HCT116 (cell line): ENCODE measurements at regions not wholly inside any gene's neighbourhood (a gene's known extent, or its start where the extent isn't known, plus 50 kb on each side); places are given as distances from the start of the nearest gene placed in this dataset.

Source experiments
- ATAC-seq: fragments of 200-7000 bp; cut with Tn5 transposase; 2 replicates; pipeline ENCODE4 v1.9.1; 2020; ENCODE audit warnings: mild to moderate bottlenecking, moderate library complexity
- BruUV-seq: library from RNA; stranded (reverse); fragments of 400-500 nt; replicated peaks from 2 replicates; lab custom pipeline; 2021; lab: Mats Ljungman, UMichigan
- CTCF ChIA-PET: fragments of 300-600 bp; sonication (Branson Sonifier 250); formaldehyde crosslinking; loops from one replicate; lab custom pipeline; 2021; ENCODE audit warnings: antibody characterized with exemption; lab: Charles Lee
- POLR2A ChIA-PET: fragments of 300-600, 350-600 bp; sonication (Branson Sonifier 250); formaldehyde crosslinking; loops from one replicate; lab custom pipeline; 2021; ENCODE audit warnings: antibody characterized with exemption; lab: Charles Lee
- RAD21 ChIA-PET, 2 experiments: fragments of 300-600 bp; sonication (Branson Sonifier 250); formaldehyde crosslinking; loops; one replicate each; lab custom pipeline; 2023; ENCODE audit warnings: low total read pairs in 2 of 2; ENCODE audit not compliant: uncharacterized antibody in 2 of 2, unreplicated experiment in 2 of 2, low non-redundant PET in 1 of 2; lab: Charles Lee
- DNase-seq: peaks from one replicate; pipeline ENCODE4 v3.0.0-alpha.2; 2010; ENCODE audit warnings: low read depth, low spot score
- H2AFZ ChIP-seq: fragments of 200-600 bp; shearing (Covaris generic), sonication (generic); 2 replicates; pipeline ENCODE4 v1.6.1; 2017; ENCODE audit warnings: low read depth, mixed run types, mixed read lengths, antibody characterized with exemption, low read length; ENCODE audit not compliant: poor library complexity, severe bottlenecking
- H3K27ac ChIP-seq: 2 replicates; pipeline ENCODE4 v1.5.1; 2012; ENCODE audit warnings: low read depth, low read length
- H3K27me3 ChIP-seq: fragments of 200-600 bp; sonication (generic); 2 replicates; pipeline ENCODE4 v1.6.1; 2016; ENCODE audit warnings: mixed run types, low read length, mixed read lengths; ENCODE audit not compliant: insufficient read depth
- H3K36me3 ChIP-seq, 2 experiments: fragments of 200-500 bp in 1 of 2; fragments of 200-600 bp in 1 of 2; sonication (Bioruptor generic) in 1 of 2; sonication (generic) in 1 of 2; 2 replicates each; pipeline versions ENCODE4 v1.5.1 to v1.6.1; 2014 to 2016; ENCODE audit warnings: low read length in 2 of 2, inconsistent platforms in 1 of 2, mixed read lengths in 1 of 2, mixed run types in 1 of 2; ENCODE audit not compliant: insufficient read depth in 2 of 2, control insufficient read depth in 1 of 2
- H3K4me1 ChIP-seq, 2 experiments: fragments of 200-600 bp in 1 of 2; sonication (generic) in 1 of 2; 2 replicates each; pipeline versions ENCODE4 v1.5.1 to v1.6.1; 2012 to 2017; ENCODE audit warnings: low read length in 2 of 2, inconsistent platforms in 1 of 2, mild to moderate bottlenecking in 1 of 2, mixed read lengths in 1 of 2, mixed run types in 1 of 2, moderate library complexity in 1 of 2; ENCODE audit not compliant: insufficient read depth in 2 of 2, control insufficient read depth in 1 of 2
- H3K4me2 ChIP-seq: fragments of 200-600 bp; sonication (generic); 2 replicates; pipeline ENCODE4 v1.6.1; 2017; ENCODE audit warnings: mixed run types, low read length, mixed read lengths
- H3K4me3 ChIP-seq, 2 experiments: fragments of 200-600 bp in 1 of 2; sonication (generic) in 1 of 2; replicated peaks in 1 of 2; 2 replicates each; pipeline ENCODE4 v1.5.1; 2011 to 2016; ENCODE audit warnings: low read length in 2 of 2, control low read depth in 1 of 2, low read depth in 1 of 2, mild to moderate bottlenecking in 1 of 2, mixed read lengths in 1 of 2, mixed run types in 1 of 2
- H3K79me2 ChIP-seq: fragments of 200-600 bp; sonication (generic); 2 replicates; pipeline ENCODE4 v1.6.1; 2017; ENCODE audit warnings: mild to moderate bottlenecking, mixed run types, low read length, moderate library complexity, mixed read lengths; ENCODE audit not compliant: insufficient read depth
- H3K9ac ChIP-seq: fragments of 200-600 bp; sonication (generic); 2 replicates; pipeline ENCODE4 v1.6.1; 2016; ENCODE audit warnings: low read length, mixed read lengths
- H3K9me2 ChIP-seq: fragments of 200-600 bp; sonication (generic), shearing (Covaris generic); 2 replicates; pipeline ENCODE4 v1.6.1; 2017; ENCODE audit warnings: mixed run types, mild to moderate bottlenecking, moderate library complexity; ENCODE audit not compliant: insufficient read depth
- H3K9me3 ChIP-seq, 2 experiments: fragments of 200-500 bp in 1 of 2; fragments of 200-600 bp in 1 of 2; sonication (Bioruptor generic) in 1 of 2; sonication (generic) in 1 of 2; 2 replicates each; pipeline ENCODE4 v1.6.1; 2014 to 2017; ENCODE audit warnings: low read length in 2 of 2, mixed read lengths in 2 of 2, inconsistent platforms in 1 of 2, low read depth in 1 of 2, mild to moderate bottlenecking in 1 of 2, mixed run types in 1 of 2, moderate library complexity in 1 of 2; ENCODE audit not compliant: control insufficient read depth in 1 of 2, insufficient read depth in 1 of 2
- H4K20me1 ChIP-seq: fragments of 200-600 bp; sonication (generic), shearing (Covaris generic); 2 replicates; pipeline ENCODE4 v1.6.1; 2017; ENCODE audit warnings: mixed run types, mild to moderate bottlenecking, moderate library complexity; ENCODE audit not compliant: insufficient read depth
- CBX3 ChIP-seq: IDR thresholded peaks from 2 replicates; pipeline ENCODE4 v1.6.1; 2012; ENCODE audit warnings: low read depth
- CEBPB ChIP-seq: IDR thresholded peaks from 2 replicates; pipeline ENCODE4 v1.6.1; 2012; ENCODE audit warnings: low read depth
- CTCF ChIP-seq, 3 experiments: fragments of 200-600 bp in 1 of 3; sonication (generic) in 1 of 3; IDR thresholded peaks in 2 of 3; conservative IDR thresholded peaks in 1 of 3; 2 replicates each; pipeline ENCODE4 v1.5.1; 2012 to 2017; ENCODE audit warnings: low read depth in 2 of 3, low read length in 2 of 3, antibody characterized with exemption in 1 of 3, borderline replicate concordance in 1 of 3, control low read depth in 1 of 3, mild to moderate bottlenecking in 1 of 3, mixed read lengths in 1 of 3, mixed run types in 1 of 3, moderate library complexity in 1 of 3; ENCODE audit not compliant: insufficient read depth in 1 of 3
- EGR1 ChIP-seq: IDR thresholded peaks from 2 replicates; pipeline ENCODE4 v1.6.1; 2012; ENCODE audit warnings: low read depth
- ELF1 ChIP-seq: IDR thresholded peaks from 2 replicates; pipeline ENCODE4 v1.6.1; 2012; ENCODE audit warnings: low read depth, borderline replicate concordance
- EZH2phosphoT487 ChIP-seq: fragments of 200-600 bp; IDR thresholded peaks from 2 replicates; pipeline ENCODE4 v1.6.1; 2018; ENCODE audit warnings: antibody characterized with exemption, borderline replicate concordance
- FOSL1 ChIP-seq: IDR thresholded peaks from 2 replicates; pipeline ENCODE4 v1.6.1; 2012; ENCODE audit warnings: low read depth
- JUND ChIP-seq: IDR thresholded peaks from 2 replicates; pipeline ENCODE4 v1.6.1; 2012
- POLR2A ChIP-seq: IDR thresholded peaks from 2 replicates; pipeline ENCODE4 v1.7.0; 2011; ENCODE audit warnings: borderline replicate concordance; ENCODE audit not compliant: insufficient read depth, insufficient read length; ENCODE audit errors: extremely low read depth
- POLR2AphosphoS5 ChIP-seq: IDR thresholded peaks from 2 replicates; pipeline ENCODE4 v1.6.1; 2011; ENCODE audit warnings: mild to moderate bottlenecking, low read depth, low read length, moderate library complexity
- RAD21 ChIP-seq: IDR thresholded peaks from 2 replicates; pipeline ENCODE4 v1.6.1; 2012; ENCODE audit warnings: low read depth, mild to moderate bottlenecking
- REST ChIP-seq: IDR thresholded peaks from 2 replicates; pipeline ENCODE4 v1.6.1; 2012; ENCODE audit warnings: low read depth
- SIN3A ChIP-seq: IDR thresholded peaks from 2 replicates; pipeline ENCODE4 v1.6.1; 2012; ENCODE audit warnings: low read depth
- SP1 ChIP-seq: IDR thresholded peaks from 2 replicates; pipeline ENCODE4 v1.6.1; 2012; ENCODE audit warnings: low read depth
- SRF ChIP-seq: IDR thresholded peaks from 2 replicates; pipeline ENCODE4 v1.6.1; 2012; ENCODE audit warnings: low read depth
- TCF7L2 ChIP-seq: IDR thresholded peaks from 2 replicates; pipeline ENCODE4 v1.7.0; 2011; ENCODE audit warnings: borderline replicate concordance, inconsistent platforms; ENCODE audit not compliant: insufficient read depth, insufficient read length; ENCODE audit errors: extremely low read depth
- YY1 ChIP-seq: IDR thresholded peaks from 2 replicates; pipeline ENCODE4 v1.6.1; 2011; ENCODE audit warnings: low read length, low read depth, moderate library complexity, mild to moderate bottlenecking; ENCODE audit not compliant: insufficient replicate concordance; ENCODE audit errors: extremely low read depth
- ZBTB33 ChIP-seq: IDR thresholded peaks from 2 replicates; pipeline ENCODE4 v1.6.1; 2011; ENCODE audit warnings: mild to moderate bottlenecking, low read length, moderate library complexity; ENCODE audit not compliant: insufficient replicate concordance; ENCODE audit errors: extremely low read depth
- ZFX ChIP-seq: fragments of 450-650 bp; IDR thresholded peaks from 2 replicates; pipeline ENCODE4 v1.6.1; 2017
- ZNF274 ChIP-seq: fragments of 200-500 bp; sonication (Bioruptor generic); IDR thresholded peaks from 2 replicates; pipeline ENCODE4 v1.6.1; 2014; ENCODE audit warnings: mild to moderate bottlenecking, low read depth, low read length, inconsistent platforms
- intact Hi-C: fragments of 100-400 bp; cut with micrococcal nuclease; formaldehyde crosslinking; loops from 2 replicates; pipeline ENCODE4 v1.10.0; 2022

GRCh38 chr1:162970021-162970420 is 99.1 kb upstream of the RGS4 start (continued):
- TF ChIP-seq REST (no peak), TCF7L2 (no peak)

- DNase-seq (no peak), ATAC-seq (no peak)
- Histone ChIP-seq H3K36me3 (no peaks in the 10 kb centered on the region), H3K27ac (no peak overlapping the region), H3K9ac (no peak overlapping the region), H3K4me3 (no peak overlapping the region), H3K9me3 (no peaks in the 10 kb centered on the region), H2AFZ (no peak overlapping the region), H4K20me1 (no peaks in the 10 kb centered on the region), H3K4me2 (no peak overlapping the region), H3K27me3 (no peaks in the 10 kb centered on the region), H3K79me2 (no peaks in the 10 kb centered on the region), H3K9me2 (no peaks in the 10 kb centered on the region), H3K4me1 (no peaks in the 10 kb centered on the region)
- TF ChIP-seq ELF1 (no peak), SRF (no peak), SIN3A (no peak), POLR2AphosphoS5 (no peak), YY1 (no peak), JUND (no peak), RAD21 (no peak), POLR2A (no peak), EGR1 (no peak), CEBPB (no peak), EZH2phosphoT487 (no peak), ZFX (no peak), TCF7L2 (no peak), SP1 (no peak), CTCF (IDR thresholded peaks at IDR 0.05 in 2 of 3, conservative IDR thresholded peaks at IDR 0.05 in 1 of 3; ENCODE audit: borderline replicate concordance in 1 of 3, insufficient read depth in 1 of 3, low read depth in 2 of 3, low read length in 2 of 3) (no peak), ZNF274 (no peak), ZBTB33 (no peak), FOSL1 (no peak), CBX3 (no peak)
- ChIA-PET CTCF (no interaction called here), RAD21 (no interaction called here), POLR2A (no interaction called here)
- no TSS peak for BruUV-seq
- intact Hi-C loops, result no loop called here
These were observed 102.5 kb upstream of the RGS4 start for GRCh38 chr1:162966613-162967012.
